Mesothelial cell of epicardium (in vitro differentiated cells): ENCODE measurements at regions not wholly inside any gene's neighbourhood (a gene's known extent, or its start where the extent isn't known, plus 50 kb on each side); places are given as distances from the start of the nearest gene placed in this dataset.

Source experiments
- DNase-seq, 2 experiments: peaks; one replicate each; pipeline ENCODE4 v3.0.0; 2021; ENCODE audit warnings: low spot score in 2 of 2; ENCODE audit not compliant: unreplicated experiment in 2 of 2
- H3K27ac Mint-ChIP-seq: 2 replicates; pipeline ENCODE4 v1.8.0; 2021; ENCODE audit warnings: mixed read lengths
- H3K27me3 Mint-ChIP-seq: 2 replicates; pipeline ENCODE4 v1.8.0; 2021; ENCODE audit warnings: low read depth, mixed read lengths
- H3K36me3 Mint-ChIP-seq: 2 replicates; pipeline ENCODE4 v1.8.0; 2021; ENCODE audit warnings: mixed read lengths
- H3K4me1 Mint-ChIP-seq: 2 replicates; pipeline ENCODE4 v1.8.0; 2021; ENCODE audit warnings: mixed read lengths
- H3K4me3 Mint-ChIP-seq: 2 replicates; pipeline ENCODE4 v1.8.0; 2021; ENCODE audit warnings: mild to moderate bottlenecking, moderate library complexity, mixed read lengths
- H3K9me3 Mint-ChIP-seq: 2 replicates; pipeline ENCODE4 v1.8.0; 2021; ENCODE audit warnings: mixed read lengths
- CTCF ChIP-seq: fragments of 200-600 bp; sonication (generic); IDR thresholded peaks from one replicate; pipeline ENCODE4 v1.5.0; 2021; ENCODE audit warnings: antibody characterized with exemption; ENCODE audit not compliant: unreplicated experiment

GRCh38 chr7:47215640-47216039, 366.3 kb downstream of the TNS3 start:
- Mint-ChIP-seq H3K4me1 (peaks cover 24% of the 10 kb centered on the region), H3K4me3 (no peak overlapping the region), H3K27me3 (no peaks in the 10 kb centered on the region), H3K27ac (no peak overlapping the region), H3K36me3 (no peaks in the 10 kb centered on the region), H3K9me3 (peaks cover 3% of the 10 kb centered on the region)
- DNase-seq = no peak
- no peak for TF ChIP-seq CTCF

DNA sequence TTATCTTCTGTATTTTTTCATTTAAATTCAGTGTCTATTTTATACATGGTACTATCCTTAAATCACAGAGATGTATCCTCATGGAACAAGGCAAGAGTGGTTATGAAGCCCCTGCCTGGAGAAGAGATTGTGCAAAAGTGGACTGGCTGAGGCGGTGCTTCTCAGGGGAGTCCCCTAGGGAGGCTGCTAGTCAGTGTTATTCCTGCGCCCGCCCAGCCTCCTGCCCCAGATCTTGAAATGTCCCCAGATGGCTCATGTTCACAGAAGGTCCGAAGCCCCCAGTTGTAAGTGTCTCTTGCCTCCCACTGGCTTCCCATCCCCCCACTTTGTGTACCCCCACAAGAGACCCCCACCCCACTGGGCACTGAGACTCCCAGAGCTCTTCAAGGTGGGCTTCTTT, 366.9 kb downstream of the TNS3 start:
- Mint-ChIP-seq H3K9me3 (peaks cover 9% of the 10 kb centered on the region), H3K27me3 (no peaks in the 10 kb centered on the region), H3K4me1 (peaks cover 24% of the 10 kb centered on the region), H3K4me3 (no peak overlapping the region), H3K36me3 (no peaks in the 10 kb centered on the region), H3K27ac (no peak overlapping the region)
- DNase-seq = no peak
- no peak for TF ChIP-seq CTCF

DNA sequence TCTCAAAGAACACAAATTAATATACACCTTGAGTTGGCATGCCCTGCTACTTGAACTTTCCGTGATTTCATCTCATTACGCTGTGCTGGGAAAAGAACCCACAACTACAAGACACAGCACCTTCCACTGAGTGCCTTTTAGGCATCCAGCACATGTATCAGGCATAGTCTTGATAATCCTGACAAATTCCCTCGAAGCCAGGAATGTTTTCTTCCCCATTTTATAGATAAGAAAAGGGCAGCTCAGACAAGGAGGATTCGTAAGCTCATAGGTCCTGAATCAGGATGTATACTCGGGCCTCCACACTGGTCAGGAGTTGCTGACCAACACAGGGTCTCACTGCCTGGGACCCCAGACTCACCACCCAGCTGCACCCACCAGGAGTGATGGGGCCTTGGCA, 368.6 kb downstream of the TNS3 start:
- no peak overlapping the region for H3K27ac Mint-ChIP-seq
- DNase-seq = no peak
- no peaks in the 10 kb centered on the region for H3K27me3 Mint-ChIP-seq
- peaks cover 15% of the 10 kb centered on the region for H3K9me3 Mint-ChIP-seq
- H3K36me3 Mint-ChIP-seq = no peaks in the 10 kb centered on the region
- H3K4me3 Mint-ChIP-seq = no peak overlapping the region
- no peak for TF ChIP-seq CTCF
- peaks cover 24% of the 10 kb centered on the region for H3K4me1 Mint-ChIP-seq

GRCh38 chr7:47211519-47211973, 370.4 kb downstream of the TNS3 start:
- H3K36me3 Mint-ChIP-seq = no peaks in the 10 kb centered on the region
- H3K27me3 Mint-ChIP-seq = no peaks in the 10 kb centered on the region
- peaks cover 22% of the 10 kb centered on the region for H3K4me1 Mint-ChIP-seq
- no peak for DNase-seq
- no peak for TF ChIP-seq CTCF
- H3K9me3 Mint-ChIP-seq = peaks cover 21% of the 10 kb centered on the region
- peak overlapping the region; percentile 52 for H3K27ac Mint-ChIP-seq
- no peak overlapping the region for H3K4me3 Mint-ChIP-seq

DNA sequence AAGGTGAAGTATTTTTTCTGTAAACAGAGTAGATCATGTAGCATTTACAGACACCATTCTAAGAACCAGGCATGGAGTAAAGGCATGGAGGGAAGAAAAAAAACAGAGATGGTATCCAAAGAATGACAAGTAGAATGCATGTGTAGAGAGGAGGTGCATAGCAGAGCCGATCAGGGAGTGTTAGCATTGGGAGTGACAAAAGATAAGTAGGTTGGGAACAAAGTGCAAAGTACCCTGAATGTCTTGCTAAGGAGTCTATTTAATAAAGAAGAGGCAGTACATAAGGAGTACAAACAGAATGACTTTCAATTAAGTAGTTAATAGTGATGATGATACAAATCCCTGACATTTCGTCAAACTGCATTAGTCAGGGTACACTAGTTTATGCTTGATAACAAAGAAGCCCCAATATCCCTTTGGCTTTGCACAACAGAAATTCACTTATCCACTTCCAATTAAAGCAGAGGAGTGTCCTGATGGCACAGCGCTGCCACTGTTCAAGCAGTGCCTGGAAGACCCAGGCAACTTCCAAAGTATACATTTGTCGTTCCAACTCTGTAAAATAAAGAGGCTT, 371.5 kb downstream of the TNS3 start:
- Mint-ChIP-seq H3K27me3 (no peaks in the 10 kb centered on the region), H3K4me3 (no peak overlapping the region), H3K9me3 (peaks cover 27% of the 10 kb centered on the region), H3K36me3 (no peaks in the 10 kb centered on the region), H3K4me1 (peaks cover 20% of the 10 kb centered on the region), H3K27ac (no peak overlapping the region)
- no peak for DNase-seq
- TF ChIP-seq CTCF = no peak

GRCh38 chr7:47207956-47208355, 374.0 kb downstream of the TNS3 start:
- no peak for TF ChIP-seq CTCF
- no peaks in the 10 kb centered on the region for H3K27me3 Mint-ChIP-seq
- peaks cover 29% of the 10 kb centered on the region for H3K9me3 Mint-ChIP-seq
- H3K4me1 Mint-ChIP-seq = peaks cover 12% of the 10 kb centered on the region
- H3K27ac Mint-ChIP-seq = no peak overlapping the region
- no peak for DNase-seq
- no peaks in the 10 kb centered on the region for H3K36me3 Mint-ChIP-seq
- H3K4me3 Mint-ChIP-seq = no peak overlapping the region
